NB4 (cell line): ENCODE measurements at regions not wholly inside any gene's neighbourhood (a gene's known extent, or its start where the extent isn't known, plus 50 kb on each side); places are given as distances from the start of the nearest gene placed in this dataset.

Source experiments
- CTCF ChIP-seq: IDR thresholded peaks from one replicate; pipeline ENCODE4 v1.5.1; 2012; ENCODE audit warnings: low read depth, low read length
- MAX ChIP-seq: IDR thresholded peaks from 2 replicates; pipeline ENCODE4 v1.6.1; 2011; ENCODE audit warnings: low read depth, low read length
- MYC ChIP-seq: IDR thresholded peaks from 2 replicates; pipeline ENCODE4 v1.6.1; 2011; ENCODE audit warnings: low read depth, low read length
- POLR2A ChIP-seq: IDR thresholded peaks from 2 replicates; pipeline ENCODE4 v1.6.1; 2011; ENCODE audit warnings: mild to moderate bottlenecking; ENCODE audit not compliant: insufficient read length; ENCODE audit errors: extremely low read depth

GRCh38 chr4:31106419-31106818 lies 386.2 kb downstream of the PCDH7 start:
- TF ChIP-seq CTCF (no peak), MYC (no peak), POLR2A (no peak), MAX (no peak)
